WTC11 (cell line): ENCODE measurements at regions not wholly inside any gene's neighbourhood (a gene's known extent, or its start where the extent isn't known, plus 50 kb on each side); places are given as distances from the start of the nearest gene placed in this dataset.

Source experiments
- ATAC-seq: fragments of 200-7000 bp; cut with Tn5 transposase; 2 replicates; pipeline ENCODE4 v1.10.0; 2021; ENCODE audit warnings: mild to moderate bottlenecking, moderate library complexity
- CTCF ChIA-PET: fragments of 300-600 bp; sonication (Branson Sonifier 250); formaldehyde crosslinking; loops from one replicate; lab custom pipeline; 2021; ENCODE audit warnings: antibody characterized with exemption; lab: Charles Lee
- POLR2A ChIA-PET: fragments of 350-600 bp; sonication (Branson Sonifier 250); formaldehyde crosslinking; loops from one replicate; lab custom pipeline; 2021; ENCODE audit warnings: antibody characterized with exemption; lab: Charles Lee
- DNase-seq: peaks from one replicate; pipeline ENCODE4 v3.0.0; 2021; ENCODE audit warnings: low spot score
- H3K27ac Mint-ChIP-seq: 2 replicates; pipeline ENCODE4 v1.8.0; 2021; ENCODE audit warnings: mixed read lengths
- H3K27me3 Mint-ChIP-seq: 2 replicates; pipeline ENCODE4 v1.8.0; 2021; ENCODE audit warnings: low read depth, mild to moderate bottlenecking, moderate library complexity, mixed read lengths
- H3K36me3 Mint-ChIP-seq: 2 replicates; pipeline ENCODE4 v1.8.0; 2021; ENCODE audit warnings: mixed read lengths
- H3K4me1 Mint-ChIP-seq: 2 replicates; pipeline ENCODE4 v1.8.0; 2022; ENCODE audit warnings: mixed read lengths
- H3K4me3 Mint-ChIP-seq: 2 replicates; pipeline ENCODE4 v1.8.0; 2021; ENCODE audit warnings: mild to moderate bottlenecking, moderate library complexity, mixed read lengths
- H3K9me3 Mint-ChIP-seq: 2 replicates; pipeline ENCODE4 v1.8.0; 2021; ENCODE audit warnings: mixed read lengths
- AR ChIP-seq: fragments of 250-450 bp; sonication (Bioruptor Pico); IDR thresholded peaks from 2 replicates; pipeline ENCODE4 v1.9.0; 2021; ENCODE audit warnings: mild to moderate bottlenecking
- CBFB ChIP-seq: sonication (generic); formaldehyde crosslinking; IDR thresholded peaks from 2 replicates; pipeline ENCODE4 v1.8.1; 2022; ENCODE audit warnings: mild to moderate bottlenecking, low read depth, missing genetic modification reagents
- CREB1 ChIP-seq: sonication (generic); formaldehyde crosslinking; IDR thresholded peaks from 2 replicates; pipeline ENCODE4 v1.8.0; 2023; ENCODE audit warnings: mild to moderate bottlenecking, missing genetic modification reagents
- CREM ChIP-seq: sonication (generic); formaldehyde crosslinking; IDR thresholded peaks from 2 replicates; pipeline ENCODE4 v1.8.1; 2022; ENCODE audit warnings: mild to moderate bottlenecking, missing genetic modification reagents, moderate library complexity
- E2F1 ChIP-seq: sonication (generic); formaldehyde crosslinking; IDR thresholded peaks from 2 replicates; pipeline ENCODE4 v1.8.0; 2022; ENCODE audit warnings: mild to moderate bottlenecking, missing genetic modification reagents
- ERG ChIP-seq: fragments of 250-450 bp; sonication (Bioruptor Pico); IDR thresholded peaks from 2 replicates; pipeline ENCODE4 v1.8.0; 2021; ENCODE audit warnings: mild to moderate bottlenecking
- ESRRA ChIP-seq: sonication (generic); formaldehyde crosslinking; IDR thresholded peaks from 2 replicates; pipeline ENCODE4 v1.8.1; 2022; ENCODE audit warnings: mild to moderate bottlenecking, missing genetic modification reagents, borderline replicate concordance
- FOXK1 ChIP-seq: sonication (generic); formaldehyde crosslinking; IDR thresholded peaks from 2 replicates; pipeline ENCODE4 v1.8.0; 2022; ENCODE audit warnings: mild to moderate bottlenecking, moderate library complexity, missing genetic modification reagents
- GRHL2 ChIP-seq: fragments of 250-450 bp; sonication (Bioruptor Pico); IDR thresholded peaks from 2 replicates; pipeline ENCODE4 v1.8.0; 2022; ENCODE audit warnings: mild to moderate bottlenecking, moderate library complexity; ENCODE audit not compliant: insufficient replicate concordance, severe bottlenecking
- HMGXB4 ChIP-seq: sonication (generic); formaldehyde crosslinking; IDR thresholded peaks from 2 replicates; pipeline ENCODE4 v1.8.1; 2023; ENCODE audit warnings: mild to moderate bottlenecking, moderate library complexity, missing genetic modification reagents
- MLX ChIP-seq: sonication (generic); formaldehyde crosslinking; IDR thresholded peaks from 2 replicates; pipeline ENCODE4 v1.8.1; 2023; ENCODE audit warnings: mild to moderate bottlenecking, missing genetic modification reagents, moderate library complexity
- NR1H2 ChIP-seq: sonication (generic); formaldehyde crosslinking; IDR thresholded peaks from 2 replicates; pipeline ENCODE4 v1.9.0; 2021; ENCODE audit warnings: mild to moderate bottlenecking, moderate library complexity, missing genetic modification reagents
- OVOL2 ChIP-seq: fragments of 250-450 bp; sonication (Bioruptor Pico); IDR thresholded peaks from 2 replicates; pipeline ENCODE4 v1.9.0; 2021; ENCODE audit warnings: mild to moderate bottlenecking, borderline replicate concordance
- PRRX2 ChIP-seq: fragments of 250-450 bp; sonication (Bioruptor Pico); IDR thresholded peaks from 2 replicates; pipeline ENCODE4 v1.8.0; 2021; ENCODE audit warnings: mild to moderate bottlenecking
- RELA ChIP-seq: sonication (generic); formaldehyde crosslinking; IDR thresholded peaks from 2 replicates; pipeline ENCODE4 v1.8.1; 2022; ENCODE audit warnings: missing genetic modification reagents, mild to moderate bottlenecking, borderline replicate concordance
- SMAD3 ChIP-seq: sonication (generic); formaldehyde crosslinking; IDR thresholded peaks from 2 replicates; pipeline ENCODE4 v1.8.0; 2022; ENCODE audit warnings: missing genetic modification reagents, mild to moderate bottlenecking, borderline replicate concordance
- SOX15 ChIP-seq: fragments of 250-450 bp; sonication (Bioruptor Pico); IDR thresholded peaks from 2 replicates; pipeline ENCODE4 v1.9.0; 2021; ENCODE audit warnings: mild to moderate bottlenecking
- TCF7 ChIP-seq: sonication (generic); formaldehyde crosslinking; IDR thresholded peaks from 2 replicates; pipeline ENCODE4 v1.8.0; 2022; ENCODE audit warnings: mild to moderate bottlenecking, low read depth, missing genetic modification reagents, moderate library complexity
- ZBTB43 ChIP-seq: sonication (generic); formaldehyde crosslinking; IDR thresholded peaks from 2 replicates; pipeline ENCODE4 v1.8.1; 2023; ENCODE audit warnings: mild to moderate bottlenecking, missing genetic modification reagents
- ZNF138 ChIP-seq: sonication (generic); formaldehyde crosslinking; conservative IDR thresholded peaks from 2 replicates; pipeline ENCODE4 v1.8.1; 2022; ENCODE audit warnings: mild to moderate bottlenecking, moderate library complexity, missing genetic modification reagents
- ZNF263 ChIP-seq: sonication (generic); formaldehyde crosslinking; IDR thresholded peaks from 2 replicates; pipeline ENCODE4 v1.8.1; 2022; ENCODE audit warnings: low read depth, mild to moderate bottlenecking, moderate library complexity, missing genetic modification reagents
- ZNF281 ChIP-seq: sonication (generic); formaldehyde crosslinking; IDR thresholded peaks from 2 replicates; pipeline ENCODE4 v1.8.0; 2023; ENCODE audit warnings: mild to moderate bottlenecking, missing genetic modification reagents
- ZNF317 ChIP-seq: sonication (generic); formaldehyde crosslinking; IDR thresholded peaks from 2 replicates; pipeline ENCODE4 v1.8.1; 2023; ENCODE audit warnings: low read depth, mild to moderate bottlenecking, moderate library complexity, missing genetic modification reagents, borderline replicate concordance
- ZNF671 ChIP-seq: fragments of 250-450 bp; sonication (Bioruptor Pico); IDR thresholded peaks from 2 replicates; pipeline ENCODE4 v1.8.0; 2021; ENCODE audit warnings: mild to moderate bottlenecking

GRCh38 chr2:139031722-139032121, 251.5 kb upstream of the NXPH2 start (continued):
- TF ChIP-seq SMAD3 (CRISPR knock-in tag): no peak
- no peak for TF ChIP-seq AR (CRISPR knock-in tag)

GRCh38 chr2:139020287-139020686, 240.1 kb upstream of the NXPH2 start:
- Mint-ChIP-seq H3K4me3 (no peak overlapping the region), H3K4me1 (no peaks in the 10 kb centered on the region), H3K36me3 (peaks cover 28% of the 10 kb centered on the region), H3K9me3 (peaks cover 56% of the 10 kb centered on the region), H3K27ac (no peak overlapping the region), H3K27me3 (no peaks in the 10 kb centered on the region)
- TF ChIP-seq GRHL2 (no peak), CREB1 (CRISPR knock-in tag) (no peak), ESRRA (CRISPR knock-in tag) (no peak), E2F1 (CRISPR knock-in tag) (no peak), ZNF671 (CRISPR knock-in tag) (no peak), RELA (CRISPR knock-in tag) (no peak), ZNF263 (no peak), ZNF317 (CRISPR knock-in tag) (no peak), HMGXB4 (CRISPR knock-in tag) (no peak), PRRX2 (no peak), FOXK1 (CRISPR knock-in tag) (no peak), OVOL2 (CRISPR knock-in tag) (no peak), TCF7 (no peak)
- POLR2A ChIA-PET: no interaction called here
- ATAC-seq (no peak), DNase-seq (no peak)
- CTCF ChIA-PET: no interaction called here

GRCh38 chr2:139018252-139018651, 238.1 kb upstream of the NXPH2 start:
- peaks cover 28% of the 10 kb centered on the region for H3K36me3 Mint-ChIP-seq
- H3K27me3 Mint-ChIP-seq: no peaks in the 10 kb centered on the region
- CTCF ChIA-PET: no interaction called here
- TF ChIP-seq MLX (CRISPR knock-in tag): no peak
- no peak for TF ChIP-seq ZNF263
- TF ChIP-seq CREM (CRISPR knock-in tag): no peak
- TF ChIP-seq ZNF138 (CRISPR knock-in tag): no peak
- no peak for TF ChIP-seq TCF7
- no peak for TF ChIP-seq ZBTB43 (CRISPR knock-in tag)
- no peak for TF ChIP-seq SOX15 (CRISPR knock-in tag)
- TF ChIP-seq NR1H2 (CRISPR knock-in tag): no peak
- TF ChIP-seq ZNF281 (CRISPR knock-in tag): no peak
- no peak for TF ChIP-seq ESRRA (CRISPR knock-in tag)
- TF ChIP-seq ERG: no peak
- TF ChIP-seq CBFB (CRISPR knock-in tag): no peak
- H3K4me3 Mint-ChIP-seq: no peak overlapping the region
- POLR2A ChIA-PET: no interaction called here
- H3K4me1 Mint-ChIP-seq: no peaks in the 10 kb centered on the region
- no peak overlapping the region for H3K27ac Mint-ChIP-seq
- no peak for ATAC-seq
- no peak for DNase-seq
- peaks cover 56% of the 10 kb centered on the region for H3K9me3 Mint-ChIP-seq
